Skeletal muscle tissue (tissue), 3 donors: ENCODE measurements at regions not wholly inside any gene's neighbourhood (a gene's known extent, or its start where the extent isn't known, plus 50 kb on each side); places are given as distances from the start of the nearest gene placed in this dataset.
A peak's percentile ranks its signal among the peaks of the same experiment; 100 is the strongest.
"Not testable (repeated sequence)": the region's sequence is repeated elsewhere in the genome, so short reads cannot be mapped to it uniquely, and the experiment has no call there.

Source experiments
- H3K27ac ChIP-seq: one replicate; pipeline ENCODE4 v1.7.0; 2013; ENCODE audit warnings: mild to moderate bottlenecking, low read depth, low read length, inconsistent platforms
- H3K27me3 ChIP-seq, 3 donors: one replicate each; pipeline ENCODE4 v1.7.0; 2013; ENCODE audit warnings: low read length in 3 of 3; ENCODE audit not compliant: control insufficient read depth in 3 of 3, insufficient read depth in 3 of 3
- H3K36me3 ChIP-seq, 3 donors: one replicate each; pipeline ENCODE4 v1.7.0; 2013; ENCODE audit warnings: low read length in 3 of 3; ENCODE audit not compliant: control insufficient read depth in 3 of 3, insufficient read depth in 3 of 3
- H3K4me1 ChIP-seq, 3 donors: one replicate each; pipeline ENCODE4 v1.7.0; 2013; ENCODE audit warnings: low read length in 3 of 3, mild to moderate bottlenecking in 3 of 3; ENCODE audit not compliant: control insufficient read depth in 3 of 3, insufficient read depth in 3 of 3
- H3K4me3 ChIP-seq, 3 donors: one replicate each; pipeline ENCODE4 v1.7.0; 2013; ENCODE audit warnings: low read length in 3 of 3
- H3K9ac ChIP-seq, 3 donors: one replicate each; pipeline ENCODE4 v1.7.0; 2013; ENCODE audit warnings: low read length in 3 of 3, mild to moderate bottlenecking in 3 of 3, moderate library complexity in 2 of 3, low read depth in 1 of 3
- H3K9me3 ChIP-seq, 3 donors: one replicate each; pipeline ENCODE4 v1.7.0; 2013; ENCODE audit warnings: low read length in 3 of 3; ENCODE audit not compliant: control insufficient read depth in 3 of 3
- donor health status: Osteomylitis.

DNA sequence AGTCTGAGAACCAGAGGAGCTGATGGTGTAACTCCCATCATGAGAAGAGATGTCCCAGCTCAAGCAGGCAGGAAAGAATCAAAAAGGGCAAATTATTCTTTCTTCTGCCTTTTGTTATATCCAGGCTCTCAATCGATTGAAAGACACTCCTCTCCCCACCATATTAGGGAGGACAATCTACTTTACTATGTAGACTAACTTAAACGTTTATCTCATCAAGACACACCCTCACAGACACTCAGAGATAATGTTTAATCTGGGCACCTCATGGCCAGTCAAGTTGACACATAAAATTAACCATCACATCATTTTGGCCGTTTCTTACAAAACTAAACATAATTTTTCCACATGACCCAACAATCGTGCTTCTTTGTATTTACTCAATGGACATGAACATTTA lies 534.3 kb upstream of the RORB start:
- Histone ChIP-seq H3K4me3 (no peak overlapping the region), H3K36me3 (no peaks in the 10 kb centered on the region), H3K9ac (no peak overlapping the region), H3K9me3 (peaks cover 0 to 2% (median 0%) of the 10 kb centered on the region in 3 donors), H3K4me1 (no peaks in the 10 kb centered on the region), H3K27me3 (no peaks in the 10 kb centered on the region), H3K27ac (no peak overlapping the region)

- Histone ChIP-seq H3K9me3 (peaks cover 0 to 6% (median 3%) of the 10 kb centered on the region in 3 donors), H3K4me1 (no peaks in the 10 kb centered on the region), H3K27me3 (no peaks in the 10 kb centered on the region), H3K4me3 (peak overlapping the region in 1 of 3 donors; percentile 25), H3K9ac (no peak overlapping the region), H3K36me3 (no peaks in the 10 kb centered on the region), H3K27ac (no peak overlapping the region)
These were observed 527.2 kb upstream of the RORB start for GRCh38 chr9:73969936-73970335.

GRCh38 chr9:73976424-73976823 lies 520.7 kb upstream of the RORB start:
- not testable (repeated sequence) for H3K4me3 ChIP-seq, H3K9ac ChIP-seq, H3K27me3 ChIP-seq, H3K4me1 ChIP-seq, H3K27ac ChIP-seq, H3K9me3 ChIP-seq, H3K36me3 ChIP-seq

DNA sequence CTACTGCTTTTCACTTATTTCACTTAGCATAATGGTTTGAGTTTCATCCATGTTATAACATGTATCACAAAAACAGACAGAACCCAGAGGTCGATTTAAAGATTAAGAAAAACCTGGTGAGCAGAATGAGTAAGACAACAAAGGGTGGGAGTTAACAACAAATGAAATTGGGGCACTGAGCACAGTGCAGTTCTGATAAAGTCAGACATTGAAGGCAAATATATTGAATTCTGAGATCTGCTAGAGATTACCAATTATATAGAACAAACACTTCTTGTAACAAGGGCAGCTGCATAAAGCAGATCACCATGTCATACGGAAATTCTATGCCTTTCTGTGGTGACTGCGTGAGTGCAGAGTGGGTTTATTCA lies 517.3 kb upstream of the RORB start:
- Histone ChIP-seq H3K9ac (no peak overlapping the region), H3K36me3 (no peaks in the 10 kb centered on the region), H3K27me3 (no peaks in the 10 kb centered on the region), H3K27ac (no peak overlapping the region), H3K4me1 (no peaks in the 10 kb centered on the region), H3K9me3 (no peaks in the 10 kb centered on the region), H3K4me3 (no peak overlapping the region)

GRCh38 chr9:73980754-73981153 lies 516.4 kb upstream of the RORB start:
- H3K4me1 ChIP-seq = no peaks in the 10 kb centered on the region
- H3K9me3 ChIP-seq = no peaks in the 10 kb centered on the region
- no peak overlapping the region for H3K9ac ChIP-seq
- H3K36me3 ChIP-seq = no peaks in the 10 kb centered on the region
- H3K27ac ChIP-seq = no peak overlapping the region
- no peak overlapping the region for H3K4me3 ChIP-seq
- H3K27me3 ChIP-seq = no peaks in the 10 kb centered on the region

- Histone ChIP-seq H3K4me1 (no peaks in the 10 kb centered on the region), H3K27ac (no peak overlapping the region), H3K9me3 (no peaks in the 10 kb centered on the region), H3K4me3 (no peak overlapping the region), H3K9ac (no peak overlapping the region), H3K27me3 (no peaks in the 10 kb centered on the region), H3K36me3 (no peaks in the 10 kb centered on the region)
These were observed 515.7 kb upstream of the RORB start for GRCh38 chr9:73981405-73981804.

DNA sequence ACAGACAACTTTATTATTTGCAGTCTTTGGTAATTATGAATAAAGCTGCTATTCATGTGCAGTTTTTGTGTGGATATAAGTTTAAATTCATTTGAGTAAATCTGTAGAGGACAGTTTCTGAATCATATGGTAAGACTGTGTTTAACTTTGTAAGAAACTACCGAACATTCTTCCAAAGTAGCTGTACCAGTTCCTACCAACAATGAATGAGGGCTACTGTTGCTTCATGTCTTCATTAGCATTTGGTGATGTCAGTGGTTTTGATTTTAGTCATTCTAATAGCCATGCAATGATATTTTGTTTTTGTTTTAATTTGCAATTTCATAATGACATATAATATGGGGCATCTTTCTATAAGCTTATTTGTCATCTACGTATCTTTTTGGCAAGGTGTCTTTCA lies 501.3 kb upstream of the RORB start:
- H3K27ac ChIP-seq = no peak overlapping the region
- H3K4me3 ChIP-seq = no peak overlapping the region
- H3K36me3 ChIP-seq = no peaks in the 10 kb centered on the region
- H3K4me1 ChIP-seq = no peaks in the 10 kb centered on the region
- H3K9me3 ChIP-seq = no peaks in the 10 kb centered on the region
- no peaks in the 10 kb centered on the region for H3K27me3 ChIP-seq
- H3K9ac ChIP-seq = no peak overlapping the region

- no peaks in the 10 kb centered on the region for H3K36me3 ChIP-seq
These were observed 500.3 kb upstream of the RORB start for GRCh38 chr9:73996844-73997243.

GRCh38 chr9:74001382-74001781 lies 495.8 kb upstream of the RORB start:
- H3K27ac ChIP-seq = no peak overlapping the region
- no peaks in the 10 kb centered on the region for H3K9me3 ChIP-seq
- H3K36me3 ChIP-seq = no peaks in the 10 kb centered on the region
- no peaks in the 10 kb centered on the region for H3K27me3 ChIP-seq
- no peak overlapping the region for H3K4me3 ChIP-seq
- H3K4me1 ChIP-seq = no peaks in the 10 kb centered on the region
- no peak overlapping the region for H3K9ac ChIP-seq

More at GRCh38 chr9:73996844-73997243, 500.3 kb upstream of the RORB start:
- H3K27me3 ChIP-seq = no peaks in the 10 kb centered on the region
- no peaks in the 10 kb centered on the region for H3K4me1 ChIP-seq
- H3K27ac ChIP-seq = no peak overlapping the region
- no peak overlapping the region for H3K4me3 ChIP-seq
- no peak overlapping the region for H3K9ac ChIP-seq
- no peaks in the 10 kb centered on the region for H3K9me3 ChIP-seq

- no peaks in the 10 kb centered on the region for H3K27me3 ChIP-seq
- H3K9me3 ChIP-seq = no peaks in the 10 kb centered on the region
- H3K9ac ChIP-seq = no peak overlapping the region
- no peaks in the 10 kb centered on the region for H3K4me1 ChIP-seq
- no peak overlapping the region for H3K4me3 ChIP-seq
- no peak overlapping the region for H3K27ac ChIP-seq
- H3K36me3 ChIP-seq = no peaks in the 10 kb centered on the region
These were observed 490.2 kb upstream of the RORB start for GRCh38 chr9:74006935-74007334.

DNA sequence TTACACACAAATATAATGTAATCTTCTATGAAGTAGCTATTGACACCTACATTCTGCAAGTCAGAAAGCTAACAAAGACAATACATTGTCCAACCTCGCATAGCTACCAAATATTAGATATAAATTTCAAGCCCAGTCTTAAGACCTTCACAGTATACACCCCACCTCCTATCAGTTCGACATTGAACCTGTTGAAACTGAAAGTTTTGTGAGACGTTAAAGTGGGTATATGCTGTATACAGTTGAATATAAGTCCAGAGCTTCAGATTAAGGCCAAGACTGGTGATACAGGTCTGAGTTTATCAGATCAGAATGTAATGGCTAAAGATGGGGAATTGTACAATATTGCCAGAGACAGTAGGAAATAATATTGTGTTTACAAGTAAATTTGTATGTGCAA lies 489.3 kb upstream of the RORB start:
- H3K4me3 ChIP-seq = no peak overlapping the region
- H3K27me3 ChIP-seq = no peaks in the 10 kb centered on the region
- H3K9ac ChIP-seq = no peak overlapping the region

More for the DNA sequence above, 489.3 kb upstream of the RORB start:
- Histone ChIP-seq H3K36me3 (no peaks in the 10 kb centered on the region), H3K27ac (no peak overlapping the region), H3K4me1 (no peaks in the 10 kb centered on the region), H3K9me3 (no peaks in the 10 kb centered on the region)
